GM12864 (cell line): ENCODE measurements at regions not wholly inside any gene's neighbourhood (a gene's known extent, or its start where the extent isn't known, plus 50 kb on each side); places are given as distances from the start of the nearest gene placed in this dataset.

Experiments
- DNase-seq: peaks from one replicate; pipeline ENCODE4 v3.0.0-alpha.2; 2011; ENCODE audit warnings: low read depth
- H3K4me3 ChIP-seq: 2 replicates; pipeline ENCODE4 v1.5.1; 2011; ENCODE audit warnings: mild to moderate bottlenecking, low read depth, low read length, control low read depth
- CTCF ChIP-seq: IDR thresholded peaks from 2 replicates; pipeline ENCODE4 v1.5.1; 2011; ENCODE audit warnings: low read depth, mild to moderate bottlenecking, moderate library complexity, low read length, control low read depth, inconsistent platforms; ENCODE audit errors: missing control alignments

- no peak overlapping the region for H3K4me3 ChIP-seq
- no peak for TF ChIP-seq CTCF
- DNase-seq, result no peak
These were observed 119.8 kb upstream of the NPVF start for GRCh38 chr7:25348104-25348503.

GRCh38 chr7:25349283-25350017, 121.2 kb upstream of the NPVF start:
- DNase-seq, result no peak
- no peak for TF ChIP-seq CTCF
- no peak overlapping the region for H3K4me3 ChIP-seq

- DNase-seq, result no peak
- no peak for TF ChIP-seq CTCF
- no peak overlapping the region for H3K4me3 ChIP-seq
These were observed 121.8 kb upstream of the NPVF start for GRCh38 chr7:25350041-25350440.

- no peak overlapping the region for H3K4me3 ChIP-seq
- TF ChIP-seq CTCF, result no peak
- no peak for DNase-seq
These were observed 123.5 kb upstream of the NPVF start for GRCh38 chr7:25351761-25352160.

- no peak overlapping the region for H3K4me3 ChIP-seq
- DNase-seq, result no peak
- no peak for TF ChIP-seq CTCF
These were observed 124.9 kb upstream of the NPVF start for GRCh38 chr7:25353196-25353595.

- H3K4me3 ChIP-seq, result no peak overlapping the region
- no peak for DNase-seq
- TF ChIP-seq CTCF, result no peak
These were observed 125.4 kb upstream of the NPVF start for GRCh38 chr7:25353732-25354131.

GRCh38 chr7:25356534-25357151, 128.4 kb upstream of the NPVF start:
- DNase-seq, result no peak
- H3K4me3 ChIP-seq, result no peak overlapping the region
- TF ChIP-seq CTCF, result no peak
